ENCODE measurements at regions not wholly inside any gene's neighbourhood (a gene's known extent, or its start where the extent isn't known, plus 50 kb on each side); places are given as distances from the start of the nearest gene placed in this dataset.

- Histone ChIP-seq H3K27me3 (ENCODE audit: control insufficient read depth, insufficient read depth, low read length) (no peaks in the 10 kb centered on the region), H3K9me3 (ENCODE audit: control insufficient read depth, insufficient read depth, low read length) (no peaks in the 10 kb centered on the region), H3K4me3 (ENCODE audit: low read depth, low read length) (no peak overlapping the region), H3K27ac (ENCODE audit: low read depth, low read length) (no peak overlapping the region), H3K36me3 (ENCODE audit: control insufficient read depth, insufficient read depth, low read length) (no peaks in the 10 kb centered on the region), H3K4me1 (ENCODE audit: control insufficient read depth, insufficient read depth, low read length) (peaks cover 6% of the 10 kb centered on the region)
- 86% methylated on average over 4 of the region's 6 CpGs for WGBS (ENCODE audit: insufficient coverage)
- DNase-seq (ENCODE audit: low read depth in 4 of 6, low spot score in 6 of 6), result no peak
These were observed 127.7 kb upstream of the ANKRD55 start for GRCh38 chr5:56360816-56361215.

GRCh38 chr5:56359809-56360685 lies 126.9 kb upstream of the ANKRD55 start:
- Histone ChIP-seq H3K9me3 (ENCODE audit: control insufficient read depth, insufficient read depth, low read length) (no peaks in the 10 kb centered on the region), H3K4me3 (ENCODE audit: low read depth, low read length) (no peak overlapping the region), H3K36me3 (ENCODE audit: control insufficient read depth, insufficient read depth, low read length) (no peaks in the 10 kb centered on the region), H3K27ac (ENCODE audit: low read depth, low read length) (no peak overlapping the region), H3K27me3 (ENCODE audit: control insufficient read depth, insufficient read depth, low read length) (no peaks in the 10 kb centered on the region), H3K4me1 (ENCODE audit: control insufficient read depth, insufficient read depth, low read length) (peaks cover 6% of the 10 kb centered on the region)
- WGBS (ENCODE audit: insufficient coverage), result no CpG with 5 or more reads among the region's 7 CpGs
- no peak for DNase-seq (ENCODE audit: low read depth in 4 of 6, low spot score in 6 of 6)

- H3K4me3 ChIP-seq (ENCODE audit: low read depth, low read length), result no peak overlapping the region
- no peaks in the 10 kb centered on the region for H3K36me3 ChIP-seq (ENCODE audit: control insufficient read depth, insufficient read depth, low read length)
- peak in 2 of 6 donors; percentile 20 to 65 for DNase-seq (ENCODE audit: low read depth in 4 of 6, low spot score in 6 of 6)
- 47% methylated on average over 8 of the region's 12 CpGs for WGBS (ENCODE audit: insufficient coverage)
- H3K27me3 ChIP-seq (ENCODE audit: control insufficient read depth, insufficient read depth, low read length), result no peaks in the 10 kb centered on the region
- H3K4me1 ChIP-seq (ENCODE audit: control insufficient read depth, insufficient read depth, low read length), result peaks cover 6% of the 10 kb centered on the region
- H3K27ac ChIP-seq (ENCODE audit: low read depth, low read length), result peak overlapping the region; percentile 6
- no peaks in the 10 kb centered on the region for H3K9me3 ChIP-seq (ENCODE audit: control insufficient read depth, insufficient read depth, low read length)
These were observed 125.9 kb upstream of the ANKRD55 start for GRCh38 chr5:56358703-56359681.

GRCh38 chr5:56358046-56358445 lies 124.9 kb upstream of the ANKRD55 start:
- no CpG with 5 or more reads among the region's 1 CpG for WGBS (ENCODE audit: insufficient coverage)
- no peaks in the 10 kb centered on the region for H3K27me3 ChIP-seq (ENCODE audit: control insufficient read depth, insufficient read depth, low read length)

GRCh38 chr5:56357426-56357825 lies 124.3 kb upstream of the ANKRD55 start:
- no peak for DNase-seq (ENCODE audit: low read depth in 4 of 6, low spot score in 6 of 6)

More at GRCh38 chr5:56358046-56358445, 124.9 kb upstream of the ANKRD55 start:
- H3K4me1 ChIP-seq (ENCODE audit: control insufficient read depth, insufficient read depth, low read length), result peaks cover 6% of the 10 kb centered on the region
- no peak overlapping the region for H3K4me3 ChIP-seq (ENCODE audit: low read depth, low read length)
- no peaks in the 10 kb centered on the region for H3K36me3 ChIP-seq (ENCODE audit: control insufficient read depth, insufficient read depth, low read length)
- H3K9me3 ChIP-seq (ENCODE audit: control insufficient read depth, insufficient read depth, low read length), result no peaks in the 10 kb centered on the region
- no peak for DNase-seq (ENCODE audit: low read depth in 4 of 6, low spot score in 6 of 6)
- no peak overlapping the region for H3K27ac ChIP-seq (ENCODE audit: low read depth, low read length)

GRCh38 chr5:56356836-56357160 lies 123.7 kb upstream of the ANKRD55 start:
- no peak overlapping the region for H3K27ac ChIP-seq (ENCODE audit: low read depth, low read length)
- H3K9me3 ChIP-seq (ENCODE audit: control insufficient read depth, insufficient read depth, low read length), result no peaks in the 10 kb centered on the region
- no peaks in the 10 kb centered on the region for H3K36me3 ChIP-seq (ENCODE audit: control insufficient read depth, insufficient read depth, low read length)
- peaks cover 6% of the 10 kb centered on the region for H3K4me1 ChIP-seq (ENCODE audit: control insufficient read depth, insufficient read depth, low read length)
- H3K4me3 ChIP-seq (ENCODE audit: low read depth, low read length), result no peak overlapping the region
- H3K27me3 ChIP-seq (ENCODE audit: control insufficient read depth, insufficient read depth, low read length), result no peaks in the 10 kb centered on the region
- DNase-seq (ENCODE audit: low read depth in 4 of 6, low spot score in 6 of 6), result no peak

More at GRCh38 chr5:56357426-56357825, 124.3 kb upstream of the ANKRD55 start:
- Histone ChIP-seq H3K4me1 (ENCODE audit: control insufficient read depth, insufficient read depth, low read length) (peaks cover 6% of the 10 kb centered on the region), H3K36me3 (ENCODE audit: control insufficient read depth, insufficient read depth, low read length) (no peaks in the 10 kb centered on the region), H3K27me3 (ENCODE audit: control insufficient read depth, insufficient read depth, low read length) (no peaks in the 10 kb centered on the region), H3K9me3 (ENCODE audit: control insufficient read depth, insufficient read depth, low read length) (no peaks in the 10 kb centered on the region), H3K27ac (ENCODE audit: low read depth, low read length) (no peak overlapping the region), H3K4me3 (ENCODE audit: low read depth, low read length) (no peak overlapping the region)

- peak in 1 of 6 donors; percentile 22 for DNase-seq (ENCODE audit: low read depth in 4 of 6, low spot score in 6 of 6)
- Histone ChIP-seq H3K4me1 (ENCODE audit: control insufficient read depth, insufficient read depth, low read length) (peaks cover 6% of the 10 kb centered on the region), H3K27me3 (ENCODE audit: control insufficient read depth, insufficient read depth, low read length) (no peaks in the 10 kb centered on the region), H3K36me3 (ENCODE audit: control insufficient read depth, insufficient read depth, low read length) (no peaks in the 10 kb centered on the region), H3K27ac (ENCODE audit: low read depth, low read length) (no peak overlapping the region), H3K4me3 (ENCODE audit: low read depth, low read length) (no peak overlapping the region), H3K9me3 (ENCODE audit: control insufficient read depth, insufficient read depth, low read length) (no peaks in the 10 kb centered on the region)
- WGBS (ENCODE audit: insufficient coverage), result 67% methylated on average over 1 of the region's 6 CpGs
These were observed 123.1 kb upstream of the ANKRD55 start for GRCh38 chr5:56356121-56356835.

GRCh38 chr5:56354836-56355235 lies 121.7 kb upstream of the ANKRD55 start:
- no peak overlapping the region for H3K4me3 ChIP-seq (ENCODE audit: low read depth, low read length)
- H3K36me3 ChIP-seq (ENCODE audit: control insufficient read depth, insufficient read depth, low read length), result no peaks in the 10 kb centered on the region
- no peak for DNase-seq (ENCODE audit: low read depth in 4 of 6, low spot score in 6 of 6)
- H3K4me1 ChIP-seq (ENCODE audit: control insufficient read depth, insufficient read depth, low read length), result peaks cover 6% of the 10 kb centered on the region
- no peaks in the 10 kb centered on the region for H3K27me3 ChIP-seq (ENCODE audit: control insufficient read depth, insufficient read depth, low read length)
- H3K9me3 ChIP-seq (ENCODE audit: control insufficient read depth, insufficient read depth, low read length), result no peaks in the 10 kb centered on the region
- 100% methylated on average over 1 of the region's 4 CpGs for WGBS (ENCODE audit: insufficient coverage)
- no peak overlapping the region for H3K27ac ChIP-seq (ENCODE audit: low read depth, low read length)

- H3K9me3 ChIP-seq (ENCODE audit: control insufficient read depth, insufficient read depth, low read length), result no peaks in the 10 kb centered on the region
- no peaks in the 10 kb centered on the region for H3K36me3 ChIP-seq (ENCODE audit: control insufficient read depth, insufficient read depth, low read length)
- no peaks in the 10 kb centered on the region for H3K4me1 ChIP-seq (ENCODE audit: control insufficient read depth, insufficient read depth, low read length)
- no peak overlapping the region for H3K27ac ChIP-seq (ENCODE audit: low read depth, low read length)
- WGBS (ENCODE audit: insufficient coverage), result 87% methylated on average over 3 of the region's 4 CpGs
- no peak for DNase-seq (ENCODE audit: low read depth in 4 of 6, low spot score in 6 of 6)
- no peaks in the 10 kb centered on the region for H3K27me3 ChIP-seq (ENCODE audit: control insufficient read depth, insufficient read depth, low read length)
- no peak overlapping the region for H3K4me3 ChIP-seq (ENCODE audit: low read depth, low read length)
These were observed 119.9 kb upstream of the ANKRD55 start for GRCh38 chr5:56352808-56353590.

All from spinal cord (tissue), 9 donors.